NCI-H2171 treated with DMSO at 0.1 percent for 48 hours (cell line): ENCODE measurements at regions not wholly inside any gene's neighbourhood (a gene's known extent, or its start where the extent isn't known, plus 50 kb on each side); places are given as distances from the start of the nearest gene placed in this dataset.
"Not testable (repeated sequence)": the region's sequence is repeated elsewhere in the genome, so short reads cannot be mapped to it uniquely, and the experiment has no call there.

ENCODE experiments used
- DNase-seq: peaks from one replicate; lab custom pipeline; 2025; lab: John Stamatoyannopoulos, UW

GRCh38 chr14:43855556-43855955 is 651.5 kb downstream of the FSCB start:
- peak; percentile 53 for DNase-seq

- no peak for DNase-seq
Measured at GRCh38 chr14:43853541-43853940, 653.5 kb downstream of the FSCB start.

GRCh38 chr14:43803076-43803689 is 703.9 kb downstream of the FSCB start:
- DNase-seq: peak; percentile 70

GRCh38 chr14:43795600-43796228 is 711.4 kb downstream of the FSCB start:
- DNase-seq: peak; percentile 46

DNA sequence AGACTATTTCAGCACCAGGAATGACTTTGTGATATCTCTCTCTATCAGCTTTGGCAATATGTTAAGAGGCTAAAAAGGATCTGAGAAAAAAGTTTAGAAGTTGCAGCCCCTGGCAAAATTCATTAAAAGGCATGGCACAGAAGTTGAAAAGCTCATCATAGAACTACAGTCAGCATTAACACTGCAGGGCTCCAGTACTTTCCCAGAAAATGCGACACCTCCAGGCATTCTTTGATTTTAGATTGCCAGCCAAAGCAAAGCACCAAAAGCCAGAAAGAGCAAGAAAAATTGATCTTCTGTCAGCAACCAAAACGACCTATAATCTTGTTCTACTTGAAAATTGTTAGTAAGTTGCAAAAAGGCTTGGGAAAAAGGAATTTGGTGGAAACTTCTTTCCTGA is 713.5 kb downstream of the FSCB start:
- no peak for DNase-seq

GRCh38 chr14:43792980-43793379 is 714.1 kb downstream of the FSCB start:
- DNase-seq: no peak

DNA sequence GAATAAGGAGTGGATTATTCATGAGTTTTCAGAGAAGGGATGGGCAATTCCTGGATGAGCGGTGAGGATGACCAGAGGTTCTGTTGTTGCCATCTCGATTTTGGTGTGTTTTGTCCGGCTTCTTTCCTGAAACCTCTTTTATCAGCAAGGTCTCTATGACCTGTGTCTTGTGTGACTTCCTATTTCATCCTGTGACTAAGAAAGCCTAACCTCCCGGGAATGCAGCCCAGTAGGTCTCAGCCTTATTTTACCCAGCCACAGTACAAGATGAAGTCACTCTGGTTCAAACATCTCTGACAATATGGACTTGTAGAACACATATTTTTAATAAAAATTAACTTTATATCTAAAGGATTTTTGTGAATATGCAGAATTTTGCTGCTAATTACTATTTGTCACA is 716.4 kb downstream of the FSCB start:
- DNase-seq: no peak

- DNase-seq: no peak
Measured at GRCh38 chr14:43789458-43789857, 717.6 kb downstream of the FSCB start.

- DNase-seq: no peak
Measured at GRCh38 chr14:43786066-43786762, 720.9 kb downstream of the FSCB start.

DNA sequence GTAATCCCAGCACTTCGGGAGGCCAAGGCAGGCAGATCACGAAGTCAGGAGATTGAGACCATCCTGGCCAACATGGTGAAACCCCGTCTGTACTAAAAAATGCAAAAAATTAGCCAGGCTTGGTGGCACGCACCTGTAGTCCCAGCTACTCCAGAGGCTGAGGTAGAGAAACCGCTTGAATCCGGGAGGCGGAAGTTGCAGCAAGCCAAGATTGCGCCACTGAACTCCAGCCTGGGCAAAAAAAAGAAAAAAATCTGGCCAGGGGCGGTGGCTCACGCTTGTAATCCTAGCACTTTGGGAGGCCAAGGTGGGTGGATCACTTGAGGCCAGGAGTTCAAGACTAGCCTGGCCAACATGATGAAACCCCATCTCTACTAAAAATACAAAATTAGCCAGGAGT is 722.7 kb downstream of the FSCB start:
- not testable (repeated sequence) for DNase-seq

DNA sequence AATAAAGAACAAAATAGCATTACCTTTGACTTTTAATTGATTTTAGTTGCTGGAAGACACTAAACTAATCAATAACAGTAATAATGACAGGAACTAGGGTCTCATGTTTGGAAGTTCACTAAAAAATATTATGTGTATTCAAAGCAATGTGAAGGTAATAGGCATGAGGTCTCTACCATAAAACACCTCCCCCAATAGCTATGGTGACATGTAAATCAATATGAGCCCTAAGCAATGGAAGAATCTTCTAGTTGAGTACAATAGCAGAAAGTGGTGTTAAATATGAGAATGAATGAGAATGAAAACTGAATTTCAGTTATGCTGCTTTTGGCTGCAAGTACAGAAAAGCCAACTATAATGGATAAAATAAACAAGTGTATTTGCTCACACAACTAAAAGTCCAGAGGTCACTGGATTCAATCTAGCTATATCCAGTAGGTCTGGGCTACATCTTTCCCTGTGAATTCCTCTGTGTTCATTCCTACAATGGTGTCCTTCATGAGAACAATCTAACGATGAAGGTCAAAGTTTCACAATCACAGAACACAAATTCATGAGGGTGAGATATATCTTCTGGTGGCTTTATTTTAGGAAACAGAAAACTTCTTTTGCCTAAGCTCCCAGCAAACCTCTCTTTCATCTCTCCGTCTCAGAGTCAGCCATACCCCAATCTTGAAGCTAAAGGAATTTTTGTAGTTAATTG is 728.0 kb downstream of the FSCB start:
- no peak for DNase-seq

DNA sequence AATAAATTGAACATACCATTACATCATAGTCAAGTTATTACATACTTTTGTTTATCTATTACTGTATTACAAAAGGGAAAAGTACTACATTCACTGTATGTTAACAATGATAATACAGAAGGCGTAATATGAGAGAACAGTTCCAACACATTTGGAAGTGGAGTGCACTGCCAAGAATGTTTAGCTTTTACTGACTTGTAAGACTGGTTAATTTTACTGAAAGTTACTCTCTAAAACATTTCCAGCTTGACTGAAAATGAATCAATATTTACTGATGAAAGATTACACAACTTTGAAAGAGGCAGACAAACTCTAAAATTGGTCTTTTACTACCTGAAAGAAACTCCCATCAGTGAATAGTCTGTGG is 728.5 kb downstream of the FSCB start:
- no peak for DNase-seq

DNA sequence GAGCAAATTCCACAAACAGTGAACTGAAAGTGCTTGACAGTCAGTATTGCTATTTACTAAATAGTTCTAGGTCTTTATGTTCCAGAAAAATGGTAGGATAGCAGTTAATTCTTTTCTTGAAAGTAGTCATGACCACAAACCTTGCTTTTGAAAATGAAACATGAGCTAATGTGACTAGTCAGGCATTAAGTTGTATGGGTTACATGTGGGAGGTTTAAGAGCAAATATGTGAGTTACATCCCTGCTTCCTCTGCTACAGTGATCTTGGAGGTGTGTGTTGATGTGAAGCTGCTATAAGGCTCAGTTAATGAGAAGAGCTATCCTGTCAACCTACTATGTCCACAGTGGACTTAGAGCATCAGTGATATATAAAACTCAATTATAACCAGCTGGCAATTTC is 741.6 kb downstream of the FSCB start:
- peak; percentile 82 for DNase-seq

- no peak for DNase-seq
Measured at GRCh38 chr14:43764433-43764832, 742.6 kb downstream of the FSCB start.

- no peak for DNase-seq
Measured at GRCh38 chr14:43755707-43756106, 751.4 kb downstream of the FSCB start.

DNA sequence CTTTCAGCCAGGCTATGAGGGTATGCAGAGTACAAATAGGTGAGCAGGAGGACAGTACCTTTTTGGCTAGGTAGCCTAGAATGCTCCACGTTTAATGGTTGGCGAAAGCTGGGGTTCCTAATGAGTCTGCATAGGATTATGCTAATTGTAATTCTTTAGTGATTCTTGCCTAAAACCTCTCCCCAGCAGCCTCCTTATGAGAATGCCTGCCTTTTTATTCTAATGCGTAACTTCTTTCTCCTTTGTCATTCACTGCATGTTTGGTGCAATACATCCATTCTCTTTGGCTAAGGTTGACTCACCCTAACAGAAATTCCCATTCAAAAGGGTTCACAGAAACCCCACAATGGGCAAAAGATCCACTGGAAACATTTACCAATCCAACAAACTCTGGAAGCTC is 752.2 kb downstream of the FSCB start:
- DNase-seq: no peak

DNA sequence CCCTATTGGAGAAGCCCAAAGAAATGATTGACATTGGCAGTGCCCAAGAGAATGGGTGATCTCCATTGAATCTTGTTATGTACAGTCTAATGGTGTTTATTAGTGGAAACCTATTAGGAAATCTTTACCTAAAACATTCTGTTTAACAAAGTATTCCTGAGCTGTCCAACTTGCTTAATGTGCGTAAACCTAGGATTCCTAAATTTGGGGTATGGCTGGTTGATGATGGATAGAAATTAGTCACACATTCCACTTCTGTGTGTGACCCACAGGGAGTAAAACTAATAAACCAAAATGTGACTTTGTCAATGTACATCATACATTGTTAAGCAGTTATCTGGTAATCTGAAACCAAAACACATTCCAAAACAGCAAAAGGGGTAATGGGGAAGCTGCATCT is 761.3 kb downstream of the FSCB start:
- DNase-seq: no peak

DNA sequence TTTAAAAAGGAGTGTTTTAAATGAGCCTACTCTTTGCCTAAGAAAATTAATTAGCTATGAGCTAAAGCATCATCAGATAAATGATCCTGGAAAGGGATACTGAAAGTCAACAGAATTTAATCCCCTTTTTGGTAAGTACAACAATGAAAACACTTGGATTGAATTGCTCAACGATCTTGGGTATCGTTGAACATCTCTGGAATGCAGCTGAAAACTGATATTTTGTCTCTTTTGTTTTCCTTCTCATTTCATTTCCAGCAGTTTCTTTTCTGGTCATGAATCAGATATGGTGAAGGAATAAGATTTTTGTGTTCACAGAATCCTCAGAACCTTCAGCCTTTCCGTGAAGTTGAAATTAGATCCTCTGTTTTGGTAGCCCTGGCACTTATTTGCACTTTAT is 771.2 kb downstream of the FSCB start:
- DNase-seq: no peak

DNA sequence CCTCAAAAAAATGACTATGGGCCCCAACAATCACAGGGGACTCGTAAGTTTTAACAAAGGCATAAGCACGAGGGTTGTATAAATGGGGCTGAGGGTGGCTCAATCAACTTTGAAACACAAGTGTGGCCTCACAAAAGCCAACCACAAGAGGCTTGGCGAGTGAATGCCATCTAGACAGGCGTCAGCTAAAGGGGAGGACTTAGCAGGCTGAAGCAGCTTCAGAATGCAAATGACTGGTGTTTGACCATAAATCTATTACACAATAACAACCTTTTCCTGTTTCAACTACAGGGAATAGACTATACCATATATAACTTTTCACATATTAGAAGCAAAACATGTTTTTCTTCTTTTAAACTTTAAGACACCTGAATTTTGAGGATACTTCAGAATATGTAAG is 777.9 kb downstream of the FSCB start:
- DNase-seq: no peak

- DNase-seq: no peak
Measured at GRCh38 chr14:43706900-43707299, 800.2 kb downstream of the FSCB start.

DNA sequence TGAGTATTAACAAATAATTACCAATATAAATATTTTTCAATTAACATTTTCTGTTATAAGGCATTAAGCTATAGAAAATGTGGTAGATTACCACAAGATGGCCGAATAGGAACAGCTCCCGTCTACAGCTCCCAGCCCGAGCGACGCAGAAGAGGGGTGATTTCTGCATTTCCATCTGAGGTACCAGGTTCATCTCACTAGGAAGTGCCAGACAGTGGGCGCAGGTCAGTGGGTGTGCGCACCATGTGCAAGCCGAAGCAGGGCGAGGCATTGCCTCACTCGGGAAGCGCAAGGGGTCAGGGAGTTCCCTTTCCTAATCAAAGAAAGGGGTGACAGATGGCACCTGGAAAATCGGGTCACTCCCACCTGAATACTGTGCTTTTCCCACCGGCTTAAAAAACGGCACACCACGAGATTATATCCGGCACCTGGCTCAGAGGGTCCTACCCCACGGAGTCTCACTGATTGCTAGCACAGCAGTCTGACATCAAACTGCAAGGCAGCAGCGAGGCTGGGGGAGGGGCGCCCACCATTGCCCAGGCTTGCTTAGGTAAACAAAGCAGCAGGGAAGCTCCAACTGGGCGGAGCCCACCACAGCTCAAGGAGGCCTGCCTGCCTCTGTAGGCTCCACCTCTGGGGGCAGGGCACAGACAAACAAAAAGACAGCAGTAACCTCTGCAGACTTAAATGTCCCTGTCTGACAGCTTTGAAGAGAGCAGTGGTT is 808.4 kb downstream of the FSCB start:
- DNase-seq: peak; percentile 75

DNA sequence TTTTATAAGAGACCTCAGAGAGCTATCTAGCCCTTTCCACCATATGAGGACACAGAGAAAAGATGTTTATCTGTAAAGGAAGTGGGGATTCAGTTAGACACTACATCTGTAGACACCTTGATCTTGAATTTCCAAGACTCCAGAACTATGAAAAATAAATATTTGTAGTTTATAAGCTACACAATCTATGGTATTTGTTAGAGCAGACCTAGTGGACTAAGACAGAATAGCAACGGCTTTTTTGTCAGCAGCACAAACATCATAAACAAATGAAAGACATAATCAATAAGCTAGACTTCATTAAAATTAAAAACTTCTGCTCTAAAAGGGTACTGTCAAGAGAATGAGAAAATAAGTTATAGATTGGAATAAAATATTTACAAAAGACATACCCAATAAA is 810.1 kb downstream of the FSCB start:
- no peak for DNase-seq
